K562 (cell line): ENCODE measurements at regions not wholly inside any gene's neighbourhood (a gene's known extent, or its start where the extent isn't known, plus 50 kb on each side); places are given as distances from the start of the nearest gene placed in this dataset.

Experiments used
- ATAC-seq: fragments of 200-7000 bp; cut with Tn5 transposase; 3 replicates; pipeline ENCODE4 v1.9.1; 2020; ENCODE audit warnings: moderate library complexity
- BruUV-seq: library from RNA; stranded (reverse); fragments of 400-500 nt; replicated peaks from 2 replicates; lab custom pipeline; 2021; lab: Mats Ljungman, UMichigan
- CTCF ChIA-PET: fragments of 300-600 bp; formaldehyde crosslinking; extraction: SDS; loops from one replicate; lab custom pipeline; 2021; ENCODE audit warnings: low intra/inter-chr PET ratio; lab: Yijun Ruan, JAX
- POLR2A ChIA-PET: fragments of 300-600, 350-650 bp; sonication (Branson Sonifier 250); formaldehyde crosslinking; extraction: SDS; loops from one replicate; lab custom pipeline; 2021; ENCODE audit warnings: antibody characterized with exemption, inconsistent platforms; lab: Yijun Ruan, JAX
- DNase-seq, 4 experiments: peaks; one replicate each; pipeline versions ENCODE4 v3.0.0 to v3.0.0-alpha.2; 2011 to 2018; ENCODE audit warnings: low spot score in 3 of 4, mixed read lengths in 3 of 4; ENCODE audit errors: extremely low read depth in 1 of 4
- FAIRE-seq: peaks from 2 replicates; lab custom pipeline; 2011; peaks lifted over from hg19 to GRCh38; lab: Jason Lieb, UNC
- H2AFZ ChIP-seq: 2 replicates; pipeline ENCODE4 v1.6.0; 2011; ENCODE audit warnings: low read depth, low read length, control low read depth, inconsistent platforms
- H3K27ac ChIP-seq: fragments of 200-600 bp; 3 replicates; pipeline ENCODE4 v1.8.0; 2011; ENCODE audit warnings: low read depth, mild to moderate bottlenecking, control low read depth, inconsistent platforms, low read length, moderate library complexity, mixed read lengths; ENCODE audit errors: extremely low read depth
- H3K27me3 ChIP-seq, 2 experiments: fragments of 300-600 bp in 1 of 2; 2 replicates in 1 of 2; 3 replicates in 1 of 2; pipeline versions ENCODE4 v1.6.0 to v1.8.0; 2011; ENCODE audit warnings: inconsistent platforms in 2 of 2, low read length in 2 of 2, mild to moderate bottlenecking in 1 of 2, mixed read lengths in 1 of 2, moderate library complexity in 1 of 2; ENCODE audit not compliant: control insufficient read depth in 2 of 2, insufficient read depth in 2 of 2
- H3K36me3 ChIP-seq: fragments of 300-600 bp; 3 replicates; pipeline ENCODE4 v1.8.0; 2011; ENCODE audit warnings: mild to moderate bottlenecking, low read length, inconsistent platforms; ENCODE audit not compliant: control insufficient read depth, insufficient read depth
- H3K4me1 ChIP-seq, 2 experiments: fragments of 200-600 bp in 1 of 2; replicated peaks in 1 of 2; 2 replicates in 1 of 2; 3 replicates in 1 of 2; pipeline versions ENCODE4 v1.5.1 to v1.8.0; 2011; ENCODE audit warnings: inconsistent platforms in 2 of 2, low read length in 2 of 2, mild to moderate bottlenecking in 1 of 2, mixed read lengths in 1 of 2, moderate library complexity in 1 of 2; ENCODE audit not compliant: control insufficient read depth in 2 of 2, insufficient read depth in 2 of 2
- H3K4me2 ChIP-seq: 2 replicates; pipeline ENCODE4 v1.6.1; 2011; ENCODE audit warnings: low read length, control low read depth, inconsistent platforms, mixed read lengths; ENCODE audit not compliant: insufficient read depth
- H3K4me3 ChIP-seq: fragments of 200-600 bp; sonication (generic), shearing (Covaris generic); 2 replicates; pipeline ENCODE4 v1.5.1; 2016; ENCODE audit warnings: control low read depth, inconsistent platforms
- H3K79me2 ChIP-seq: fragments of 200-600 bp; 3 replicates; pipeline ENCODE4 v1.8.0; 2011; ENCODE audit warnings: low read length, inconsistent platforms; ENCODE audit not compliant: control insufficient read depth, insufficient read depth
- H3K9ac ChIP-seq, 2 experiments: 2 replicates each; pipeline versions ENCODE4 v1.6.0 to v1.6.1; 2011; ENCODE audit warnings: low read depth in 2 of 2, low read length in 2 of 2, control low read depth in 1 of 2, inconsistent platforms in 1 of 2, mild to moderate bottlenecking in 1 of 2, mixed read lengths in 1 of 2; ENCODE audit not compliant: insufficient read depth in 1 of 2
- H3K9me1 ChIP-seq: one replicate; pipeline ENCODE4 v1.6.0; 2011; ENCODE audit warnings: inconsistent platforms, mild to moderate bottlenecking, low read length, moderate library complexity; ENCODE audit not compliant: control insufficient read depth, insufficient read depth
- H3K9me3 ChIP-seq: replicated peaks from 2 replicates; pipeline ENCODE4 v1.5.1; 2011; ENCODE audit warnings: low read depth, low read length, inconsistent platforms; ENCODE audit not compliant: control insufficient read depth, insufficient read depth
- H4K20me1 ChIP-seq: replicated peaks from 2 replicates; pipeline ENCODE4 v1.6.1; 2011; ENCODE audit warnings: low read length, inconsistent platforms, mixed read lengths; ENCODE audit not compliant: control insufficient read depth, insufficient read depth
- BCL6 ChIP-seq: fragments of 250-450 bp; sonication (Bioruptor Pico); IDR thresholded peaks from 2 replicates; pipeline ENCODE4 v1.4.0; 2020
- BCOR ChIP-seq: fragments of 450-650 bp; IDR thresholded peaks from 2 replicates; pipeline ENCODE4 v1.6.1; 2016
- CBX3 ChIP-seq, 2 experiments: IDR thresholded peaks; 1 replicate in 1 of 2; 2 replicates in 1 of 2; pipeline ENCODE4 v1.6.1; 2012; ENCODE audit warnings: inconsistent platforms in 2 of 2, low read length in 2 of 2, borderline replicate concordance in 1 of 2, control low read depth in 1 of 2
- HNRNPL ChIP-seq: fragments of 200-400 bp; formaldehyde crosslinking; IDR thresholded peaks from 2 replicates; pipeline ENCODE4 v1.6.1; 2017; ENCODE audit warnings: low read depth, mild to moderate bottlenecking, low read length
- MCM3 ChIP-seq: fragments of 450-650 bp; IDR thresholded peaks from 2 replicates; pipeline ENCODE4 v1.6.1; 2016
- NFRKB ChIP-seq: fragments of 450-650 bp; IDR thresholded peaks from 2 replicates; pipeline ENCODE4 v1.6.1; 2016; ENCODE audit warnings: low read depth
- POLR2A ChIP-seq: fragments of 450-650 bp; conservative IDR thresholded peaks from 2 replicates; pipeline ENCODE4 v1.6.1; 2016
- RAD21 ChIP-seq, 2 experiments: fragments of 250-450 bp in 1 of 2; fragments of 450-650 bp in 1 of 2; sonication (Bioruptor Pico) in 1 of 2; formaldehyde crosslinking in 1 of 2; IDR thresholded peaks in 1 of 2; conservative IDR thresholded peaks in 1 of 2; 2 replicates each; pipeline versions ENCODE4 v1.4.0 to v1.8.0; 2020 to 2022; ENCODE audit warnings: mild to moderate bottlenecking in 2 of 2, moderate library complexity in 1 of 2
- SMAD2 ChIP-seq: fragments of 150-350 bp; IDR thresholded peaks from 2 replicates; pipeline ENCODE4 v1.6.1; 2014; ENCODE audit warnings: low read depth, mild to moderate bottlenecking, low read length
- SP1 ChIP-seq: sonication (generic); formaldehyde crosslinking; IDR thresholded peaks from 2 replicates; pipeline ENCODE4 v1.8.1; 2022; ENCODE audit warnings: mild to moderate bottlenecking, missing genetic modification reagents
- ZNF184 ChIP-seq: sonication (generic); formaldehyde crosslinking; IDR thresholded peaks from 2 replicates; pipeline ENCODE4 v1.5.0; 2020; ENCODE audit warnings: missing genetic modification reagents
- in situ Hi-C: fragments of 300-500 bp; cut with MboI; formaldehyde crosslinking; loops from 4 replicates; pipeline ENCODE4 v1.15.0; 2018; ENCODE audit warnings: inconsistent platforms, mixed read lengths
- intact Hi-C: fragments of 100-400 bp; cut with micrococcal nuclease; formaldehyde crosslinking; loops from 2 replicates; pipeline ENCODE4 v1.14.2; 2022
- TF ChIP-seq, protein P1 (sequence below): fragments of 450-650 bp; IDR thresholded peaks from 2 replicates; pipeline ENCODE4 v1.6.1; 2016
- TF ChIP-seq, protein P2 (sequence below), 2 experiments: IDR thresholded peaks; 2 replicates each; pipeline ENCODE4 v1.6.1; 2011; ENCODE audit warnings: borderline replicate concordance in 1 of 2, control low read depth in 1 of 2, low read depth in 1 of 2, low read length in 1 of 2, mild to moderate bottlenecking in 1 of 2, mixed read lengths in 1 of 2, moderate library complexity in 1 of 2; ENCODE audit not compliant: insufficient read depth in 1 of 2, insufficient read length in 1 of 2, poor library complexity in 1 of 2, severe bottlenecking in 1 of 2; ENCODE audit errors: extremely low read depth in 1 of 2
- TF ChIP-seq, protein P3 (sequence below): sonication (generic); formaldehyde crosslinking; IDR thresholded peaks from 2 replicates; pipeline ENCODE4 v1.8.0; 2022; ENCODE audit warnings: missing genetic modification reagents, mild to moderate bottlenecking, borderline replicate concordance
- TF ChIP-seq, protein P4 (sequence below): sonication (generic); formaldehyde crosslinking; IDR thresholded peaks from 2 replicates; pipeline ENCODE4 v1.8.0; 2022; ENCODE audit warnings: mild to moderate bottlenecking, missing genetic modification reagents
- TF ChIP-seq, protein P5 (sequence below), 2 experiments: fragments of 250-450 bp in 1 of 2; fragments of 450-650 bp in 1 of 2; sonication (Bioruptor Pico) in 1 of 2; IDR thresholded peaks; 2 replicates each; pipeline versions ENCODE4 v1.6.1 to v1.8.0; 2016 to 2021; ENCODE audit warnings: mild to moderate bottlenecking in 2 of 2, moderate library complexity in 2 of 2, missing compliant biosample characterization in 1 of 2, missing genetic modification characterization in 1 of 2

DNA sequence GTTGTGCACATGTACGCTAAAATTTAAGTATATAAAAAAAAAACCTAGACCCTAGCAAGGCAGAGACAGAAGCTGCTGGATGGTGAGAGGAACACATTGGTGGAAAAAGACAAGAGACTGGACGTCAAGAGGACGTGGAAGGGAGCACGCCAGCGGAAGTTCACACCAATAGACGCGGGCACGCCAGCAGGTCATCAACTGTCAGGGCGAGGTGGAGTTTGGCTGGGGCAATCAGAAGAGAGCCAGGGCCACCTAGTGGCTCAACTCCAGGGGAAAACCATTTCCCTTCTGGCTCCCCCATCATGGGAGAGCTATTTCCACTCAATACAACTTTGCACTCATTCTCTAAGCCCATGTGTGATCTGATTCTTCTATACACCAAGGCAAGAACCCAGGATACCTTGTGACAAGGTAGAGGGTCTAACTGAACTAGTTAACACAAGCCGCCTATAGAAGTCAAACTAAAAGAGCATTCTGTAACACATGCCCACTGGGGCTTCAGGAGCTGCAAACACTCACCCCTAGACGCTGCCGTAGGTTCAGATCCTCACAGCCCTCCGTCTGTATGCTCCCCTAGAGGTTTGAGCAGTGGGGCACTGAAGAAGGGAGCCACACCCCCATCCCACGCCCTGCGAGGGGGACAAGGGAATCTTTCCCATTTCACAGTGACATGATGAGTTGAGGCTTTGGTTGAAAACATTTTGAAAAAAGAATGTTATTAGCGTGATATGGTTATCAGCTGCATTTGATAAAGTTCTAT lies 702.7 kb downstream of the TMTC2 start (continued):
- TF ChIP-seq RAD21 (CRISPR knock-in tag; conservative IDR thresholded peaks at IDR 0.05 in 1 of 2, IDR thresholded peaks at IDR 0.05 in 1 of 2) (peak; percentile 37 to 71; a peak in 3 of 4 replicates), SMAD2 (no peak)
- TF ChIP-seq, protein P1, sequence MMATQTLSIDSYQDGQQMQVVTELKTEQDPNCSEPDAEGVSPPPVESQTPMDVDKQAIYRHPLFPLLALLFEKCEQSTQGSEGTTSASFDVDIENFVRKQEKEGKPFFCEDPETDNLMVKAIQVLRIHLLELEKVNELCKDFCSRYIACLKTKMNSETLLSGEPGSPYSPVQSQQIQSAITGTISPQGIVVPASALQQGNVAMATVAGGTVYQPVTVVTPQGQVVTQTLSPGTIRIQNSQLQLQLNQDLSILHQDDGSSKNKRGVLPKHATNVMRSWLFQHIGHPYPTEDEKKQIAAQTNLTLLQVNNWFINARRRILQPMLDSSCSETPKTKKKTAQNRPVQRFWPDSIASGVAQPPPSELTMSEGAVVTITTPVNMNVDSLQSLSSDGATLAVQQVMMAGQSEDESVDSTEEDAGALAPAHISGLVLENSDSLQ: peak; percentile 48
- TF ChIP-seq, protein P2, sequence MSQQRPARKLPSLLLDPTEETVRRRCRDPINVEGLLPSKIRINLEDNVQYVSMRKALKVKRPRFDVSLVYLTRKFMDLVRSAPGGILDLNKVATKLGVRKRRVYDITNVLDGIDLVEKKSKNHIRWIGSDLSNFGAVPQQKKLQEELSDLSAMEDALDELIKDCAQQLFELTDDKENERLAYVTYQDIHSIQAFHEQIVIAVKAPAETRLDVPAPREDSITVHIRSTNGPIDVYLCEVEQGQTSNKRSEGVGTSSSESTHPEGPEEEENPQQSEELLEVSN (IDR thresholded peaks at IDR 0.05; ENCODE audit: borderline replicate concordance in 1 of 2, extremely low read depth in 1 of 2, insufficient read depth in 1 of 2, insufficient read length in 1 of 2, low read depth in 1 of 2, low read length in 1 of 2, poor library complexity in 1 of 2, severe bottlenecking in 1 of 2): peak; percentile 27 to 72

DNA sequence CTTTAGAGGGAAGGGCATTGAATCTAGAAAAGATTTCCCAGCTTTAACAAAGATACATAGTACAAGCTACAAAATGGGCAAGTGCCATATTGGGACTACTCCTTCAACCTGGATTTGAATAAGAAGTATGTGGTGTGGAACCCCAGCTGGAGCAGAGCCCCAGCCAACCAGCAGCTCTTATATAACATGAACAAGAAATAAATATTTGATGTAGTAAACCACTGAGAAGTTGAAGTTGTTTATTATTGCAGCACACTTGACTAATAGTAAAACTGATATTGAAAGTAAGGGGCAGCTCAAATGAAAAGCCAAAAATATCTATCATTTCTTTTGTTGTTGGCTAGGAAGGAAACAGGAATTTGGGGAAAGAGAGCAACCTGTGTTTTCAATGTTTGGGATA lies 701.8 kb downstream of the TMTC2 start:
- no peaks in the 10 kb centered on the region for H3K36me3 ChIP-seq
- ATAC-seq (no peak), DNase-seq (no peak), FAIRE-seq (no peak)
- intact Hi-C loops (loop anchor here (2.0 to 10.0 kb wide), 3 partner anchors 124 to 704 kb away; no protein-coding TSS in a partner anchor), in situ Hi-C loops (no loop called here)
- H3K4me2 ChIP-seq: no peak overlapping the region
- no peak overlapping the region for H3K27ac ChIP-seq
- ChIA-PET POLR2A (no interaction called here), CTCF (no interaction called here)
- H3K27me3 ChIP-seq: no peaks in the 10 kb centered on the region
- H3K9me3 ChIP-seq: no peaks in the 10 kb centered on the region
- no peak overlapping the region for H3K4me3 ChIP-seq
- no peak overlapping the region for H2AFZ ChIP-seq
- H3K79me2 ChIP-seq: no peaks in the 10 kb centered on the region
- H3K9me1 ChIP-seq: no peaks in the 10 kb centered on the region
- H3K4me1 ChIP-seq: no peaks in the 10 kb centered on the region
- BruUV-seq: no TSS peak
- H3K9ac ChIP-seq: no peak overlapping the region
- no peak for TF ChIP-seq HNRNPL
- TF ChIP-seq CBX3 (IDR thresholded peaks at IDR 0.05; ENCODE audit: borderline replicate concordance in 1 of 2, low read length in 2 of 2): no peak
- TF ChIP-seq, protein P3, sequence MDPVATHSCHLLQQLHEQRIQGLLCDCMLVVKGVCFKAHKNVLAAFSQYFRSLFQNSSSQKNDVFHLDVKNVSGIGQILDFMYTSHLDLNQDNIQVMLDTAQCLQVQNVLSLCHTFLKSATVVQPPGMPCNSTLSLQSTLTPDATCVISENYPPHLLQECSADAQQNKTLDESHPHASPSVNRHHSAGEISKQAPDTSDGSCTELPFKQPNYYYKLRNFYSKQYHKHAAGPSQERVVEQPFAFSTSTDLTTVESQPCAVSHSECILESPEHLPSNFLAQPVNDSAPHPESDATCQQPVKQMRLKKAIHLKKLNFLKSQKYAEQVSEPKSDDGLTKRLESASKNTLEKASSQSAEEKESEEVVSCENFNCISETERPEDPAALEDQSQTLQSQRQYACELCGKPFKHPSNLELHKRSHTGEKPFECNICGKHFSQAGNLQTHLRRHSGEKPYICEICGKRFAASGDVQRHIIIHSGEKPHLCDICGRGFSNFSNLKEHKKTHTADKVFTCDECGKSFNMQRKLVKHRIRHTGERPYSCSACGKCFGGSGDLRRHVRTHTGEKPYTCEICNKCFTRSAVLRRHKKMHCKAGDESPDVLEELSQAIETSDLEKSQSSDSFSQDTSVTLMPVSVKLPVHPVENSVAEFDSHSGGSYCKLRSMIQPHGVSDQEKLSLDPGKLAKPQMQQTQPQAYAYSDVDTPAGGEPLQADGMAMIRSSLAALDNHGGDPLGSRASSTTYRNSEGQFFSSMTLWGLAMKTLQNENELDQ (CRISPR knock-in tag): no peak
- TF ChIP-seq POLR2A: no peak
- TF ChIP-seq NFRKB: no peak
- TF ChIP-seq BCL6: no peak
- TF ChIP-seq, protein P4, sequence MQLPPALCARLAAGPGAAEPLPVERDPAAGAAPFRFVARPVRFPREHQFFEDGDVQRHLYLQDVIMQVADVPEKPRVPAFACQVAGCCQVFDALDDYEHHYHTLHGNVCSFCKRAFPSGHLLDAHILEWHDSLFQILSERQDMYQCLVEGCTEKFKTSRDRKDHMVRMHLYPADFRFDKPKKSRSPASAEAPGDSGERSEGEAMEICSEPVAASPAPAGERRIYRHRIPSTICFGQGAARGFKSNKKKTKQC (CRISPR knock-in tag): no peak
- TF ChIP-seq SP1 (CRISPR knock-in tag): no peak
- no peak for TF ChIP-seq ZNF184 (CRISPR knock-in tag)
- TF ChIP-seq, protein P5, sequence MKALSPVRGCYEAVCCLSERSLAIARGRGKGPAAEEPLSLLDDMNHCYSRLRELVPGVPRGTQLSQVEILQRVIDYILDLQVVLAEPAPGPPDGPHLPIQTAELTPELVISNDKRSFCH (CRISPR knock-in tag; IDR thresholded peaks at IDR 0.05): no peak
- TF ChIP-seq, protein P5 (tag; IDR thresholded peaks at IDR 0.05): no peak
- no peak for TF ChIP-seq BCOR
- TF ChIP-seq MCM3: no peak
- H4K20me1 ChIP-seq: no peaks in the 10 kb centered on the region
